ENCODE measurements at regions not wholly inside any gene's neighbourhood (a gene's known extent, or its start where the extent isn't known, plus 50 kb on each side); places are given as distances from the start of the nearest gene placed in this dataset.

DNA sequence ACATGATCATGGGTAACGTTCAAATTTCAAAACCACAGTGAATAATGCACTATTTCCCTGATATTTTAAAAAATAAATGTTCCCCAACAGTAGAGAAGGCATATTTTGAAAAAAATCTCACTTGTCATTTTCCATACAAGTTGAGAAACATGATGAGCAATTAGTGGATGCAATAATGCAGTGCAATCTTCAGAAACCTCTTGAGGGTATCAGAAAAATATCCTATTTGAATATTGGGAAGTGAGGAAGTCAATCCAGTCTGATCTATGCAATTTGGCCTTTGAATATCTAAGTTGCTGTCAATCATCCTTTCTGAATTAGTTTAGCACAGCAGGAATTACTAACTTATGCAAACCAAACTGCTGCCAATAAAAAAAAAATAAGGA, 776.8 kb downstream of the PCDH18 start:
- Histone ChIP-seq H3K4me1 (no peaks in the 10 kb centered on the region), H3K27ac (no peak overlapping the region), H3K27me3 (no peaks in the 10 kb centered on the region), H3K9me3 (no peaks in the 10 kb centered on the region), H3K4me3 (no peak overlapping the region), H3K36me3 (no peaks in the 10 kb centered on the region)
- in situ Hi-C loops (cut with MboI; ENCODE audit: low sequenced_read_pairs in 4 of 4) (no loop called here), intact Hi-C loops (cut with DNase I; ENCODE audit: low total_unique reads) (no loop called here)
- DNase-seq (no peak), ATAC-seq (no peak)
- no peak for TF ChIP-seq POLR2A (IDR thresholded peaks at IDR 0.05)
- TF ChIP-seq, protein P1, sequence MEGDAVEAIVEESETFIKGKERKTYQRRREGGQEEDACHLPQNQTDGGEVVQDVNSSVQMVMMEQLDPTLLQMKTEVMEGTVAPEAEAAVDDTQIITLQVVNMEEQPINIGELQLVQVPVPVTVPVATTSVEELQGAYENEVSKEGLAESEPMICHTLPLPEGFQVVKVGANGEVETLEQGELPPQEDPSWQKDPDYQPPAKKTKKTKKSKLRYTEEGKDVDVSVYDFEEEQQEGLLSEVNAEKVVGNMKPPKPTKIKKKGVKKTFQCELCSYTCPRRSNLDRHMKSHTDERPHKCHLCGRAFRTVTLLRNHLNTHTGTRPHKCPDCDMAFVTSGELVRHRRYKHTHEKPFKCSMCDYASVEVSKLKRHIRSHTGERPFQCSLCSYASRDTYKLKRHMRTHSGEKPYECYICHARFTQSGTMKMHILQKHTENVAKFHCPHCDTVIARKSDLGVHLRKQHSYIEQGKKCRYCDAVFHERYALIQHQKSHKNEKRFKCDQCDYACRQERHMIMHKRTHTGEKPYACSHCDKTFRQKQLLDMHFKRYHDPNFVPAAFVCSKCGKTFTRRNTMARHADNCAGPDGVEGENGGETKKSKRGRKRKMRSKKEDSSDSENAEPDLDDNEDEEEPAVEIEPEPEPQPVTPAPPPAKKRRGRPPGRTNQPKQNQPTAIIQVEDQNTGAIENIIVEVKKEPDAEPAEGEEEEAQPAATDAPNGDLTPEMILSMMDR (IDR thresholded peaks at IDR 0.05 in 4 of 5, conservative IDR thresholded peaks at IDR 0.05 in 1 of 5): no peak

DNA sequence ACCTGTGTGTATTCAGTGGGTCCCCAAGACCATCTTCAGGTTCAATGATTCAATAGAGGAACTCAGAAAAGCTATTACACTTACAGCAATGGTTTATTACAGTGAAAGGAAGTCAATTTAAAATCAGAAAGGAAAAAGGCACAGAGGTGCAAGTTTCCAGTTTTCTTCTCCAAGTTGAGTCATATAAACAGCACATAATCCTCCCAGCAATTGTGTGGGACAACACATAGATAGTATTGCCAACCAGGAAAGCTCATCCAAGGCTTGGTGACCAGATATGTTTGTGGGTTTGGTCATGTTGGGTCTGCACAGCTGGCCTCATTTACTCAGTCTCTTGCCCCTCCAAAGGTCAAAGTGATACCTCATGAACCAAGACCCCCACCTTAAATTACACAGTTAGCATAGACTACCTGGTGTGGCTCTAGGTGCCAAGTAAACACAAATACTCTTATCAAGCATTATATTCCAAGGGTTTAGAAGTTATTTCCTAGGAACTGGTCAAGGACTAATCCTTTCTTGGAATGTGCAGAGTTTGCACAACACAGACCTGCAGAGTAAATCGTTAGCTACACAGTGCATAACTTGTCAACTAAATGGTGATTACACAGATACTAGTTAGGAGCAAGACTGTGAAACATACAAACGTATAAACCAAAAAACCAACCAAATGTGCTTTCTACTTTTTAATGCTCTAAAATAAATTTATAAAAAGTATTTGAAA, 777.3 kb downstream of the PCDH18 start:
- Histone ChIP-seq H3K4me3 (no peak overlapping the region), H3K36me3 (no peaks in the 10 kb centered on the region), H3K4me1 (no peaks in the 10 kb centered on the region), H3K27me3 (no peaks in the 10 kb centered on the region), H3K9me3 (no peaks in the 10 kb centered on the region), H3K27ac (no peak overlapping the region)
- TF ChIP-seq, protein P1 (IDR thresholded peaks at IDR 0.05 in 4 of 5, conservative IDR thresholded peaks at IDR 0.05 in 1 of 5): no peak
- no peak for TF ChIP-seq POLR2A (IDR thresholded peaks at IDR 0.05)
- no peak for DNase-seq
- intact Hi-C loops (cut with DNase I; ENCODE audit: low total_unique reads) (no loop called here), in situ Hi-C loops (cut with MboI; ENCODE audit: low sequenced_read_pairs in 4 of 4) (no loop called here)
- no peak for ATAC-seq

DNA sequence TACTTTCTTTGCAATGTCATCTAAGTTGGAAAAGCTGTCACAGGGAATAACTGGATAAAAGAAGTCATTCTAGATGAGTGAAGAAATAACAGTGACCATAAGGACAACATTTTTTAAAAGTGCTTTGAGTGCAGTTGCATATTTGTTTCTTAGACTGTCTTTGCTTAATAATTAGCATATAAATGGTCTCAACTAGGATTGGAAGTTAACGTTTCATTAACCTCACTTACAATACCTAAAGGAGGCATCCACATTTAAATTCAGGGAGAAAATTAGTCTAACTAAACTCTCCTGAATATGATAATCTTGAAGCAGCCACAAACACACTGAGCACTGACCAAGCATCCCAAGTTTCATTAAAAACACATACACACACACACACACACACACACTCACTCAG, 780.7 kb downstream of the PCDH18 start:
- Histone ChIP-seq H3K4me1 (no peaks in the 10 kb centered on the region), H3K4me3 (no peak overlapping the region), H3K36me3 (no peaks in the 10 kb centered on the region), H3K27ac (no peak overlapping the region), H3K27me3 (no peaks in the 10 kb centered on the region), H3K9me3 (no peaks in the 10 kb centered on the region)
- in situ Hi-C loops (cut with MboI; ENCODE audit: low sequenced_read_pairs in 4 of 4): no loop called here
- DNase-seq (no peak), ATAC-seq (no peak)
- intact Hi-C loops (cut with DNase I; ENCODE audit: low total_unique reads): no loop called here
- TF ChIP-seq, protein P1 (IDR thresholded peaks at IDR 0.05 in 4 of 5, conservative IDR thresholded peaks at IDR 0.05 in 1 of 5): no peak
- no peak for TF ChIP-seq POLR2A (IDR thresholded peaks at IDR 0.05)

DNA sequence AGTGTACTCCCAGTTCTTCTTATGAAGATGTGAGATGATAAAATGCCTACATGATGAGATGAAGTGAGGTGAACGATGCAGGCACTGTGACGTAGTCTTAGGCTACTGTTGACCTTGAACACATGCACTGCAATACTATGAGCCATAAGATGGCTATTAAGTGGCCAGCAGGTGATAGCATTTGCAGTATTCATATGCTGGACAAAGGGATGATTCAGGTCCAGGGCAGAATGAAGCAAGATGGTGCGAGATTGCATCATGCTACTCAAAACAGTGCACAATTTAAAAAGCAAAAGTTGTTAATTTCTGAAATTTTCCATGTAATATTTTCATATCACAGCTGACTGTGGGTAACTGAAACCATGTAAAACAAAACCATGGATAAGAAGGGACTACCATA, 781.4 kb downstream of the PCDH18 start:
- TF ChIP-seq, protein P1 (IDR thresholded peaks at IDR 0.05 in 4 of 5, conservative IDR thresholded peaks at IDR 0.05 in 1 of 5): no peak
- no peak for TF ChIP-seq POLR2A (IDR thresholded peaks at IDR 0.05)
- intact Hi-C loops (cut with DNase I; ENCODE audit: low total_unique reads): no loop called here
- H3K27me3 ChIP-seq: no peaks in the 10 kb centered on the region
- ATAC-seq (no peak), DNase-seq (no peak)
- no peaks in the 10 kb centered on the region for H3K4me1 ChIP-seq
- no peak overlapping the region for H3K4me3 ChIP-seq
- H3K27ac ChIP-seq: no peak overlapping the region
- H3K9me3 ChIP-seq: no peaks in the 10 kb centered on the region
- in situ Hi-C loops (cut with MboI; ENCODE audit: low sequenced_read_pairs in 4 of 4): no loop called here
- H3K36me3 ChIP-seq: no peaks in the 10 kb centered on the region

- TF ChIP-seq, protein P1 (IDR thresholded peaks at IDR 0.05 in 4 of 5, conservative IDR thresholded peaks at IDR 0.05 in 1 of 5): no peak
- no peak for TF ChIP-seq POLR2A (IDR thresholded peaks at IDR 0.05)
- no peak for ATAC-seq
- intact Hi-C loops (cut with DNase I; ENCODE audit: low total_unique reads): no loop called here
- Histone ChIP-seq H3K27me3 (no peaks in the 10 kb centered on the region), H3K36me3 (no peaks in the 10 kb centered on the region), H3K4me1 (no peaks in the 10 kb centered on the region), H3K4me3 (no peak overlapping the region), H3K27ac (no peak overlapping the region), H3K9me3 (no peaks in the 10 kb centered on the region)
- DNase-seq: no peak
- in situ Hi-C loops (cut with MboI; ENCODE audit: low sequenced_read_pairs in 4 of 4): no loop called here
These were observed 782.3 kb downstream of the PCDH18 start for GRCh38 chr4:136749989-136750388.
